Thyroid gland (tissue), 4 donors: ENCODE measurements at regions not wholly inside any gene's neighbourhood (a gene's known extent, or its start where the extent isn't known, plus 50 kb on each side); places are given as distances from the start of the nearest gene placed in this dataset.
"Not testable (repeated sequence)": the region's sequence is repeated elsewhere in the genome, so short reads cannot be mapped to it uniquely, and the experiment has no call there.

Source experiments
- CTCF ChIP-seq, 6 experiments: fragments of 200-600 bp in 3 of 6; fragments of 450-650 bp in 3 of 6; sonication (generic) in 3 of 6; IDR thresholded peaks; one replicate each; pipeline ENCODE4 v1.5.1; 2016 to 2019; ENCODE audit warnings: antibody characterized with exemption in 6 of 6, mild to moderate bottlenecking in 2 of 6, inconsistent platforms in 1 of 6, moderate library complexity in 1 of 6
- POLR2A ChIP-seq, 2 donors: fragments of 450-650 bp; IDR thresholded peaks; one replicate each; pipeline ENCODE4 v1.6.1; 2017; ENCODE audit warnings: antibody characterized with exemption in 2 of 2, mild to moderate bottlenecking in 2 of 2, moderate library complexity in 1 of 2

- not testable (repeated sequence) for TF ChIP-seq POLR2A, CTCF (IDR thresholded peaks at IDR 0.05)
These were observed 516.6 kb upstream of the TGIF2LX start for GRCh38 chrX:89405148-89405547.
